Glomerular visceral epithelial cell (primary cell): ENCODE measurements at regions not wholly inside any gene's neighbourhood (a gene's known extent, or its start where the extent isn't known, plus 50 kb on each side); places are given as distances from the start of the nearest gene placed in this dataset.
A peak's percentile ranks its signal among the peaks of the same experiment; 100 is the strongest.
"Not testable (repeated sequence)": the region's sequence is repeated elsewhere in the genome, so short reads cannot be mapped to it uniquely, and the experiment has no call there.

Experiments used
- DNase-seq: peaks from one replicate; pipeline ENCODE4 v3.0.0-alpha.2; 2016; ENCODE audit errors: extremely low spot score

DNA sequence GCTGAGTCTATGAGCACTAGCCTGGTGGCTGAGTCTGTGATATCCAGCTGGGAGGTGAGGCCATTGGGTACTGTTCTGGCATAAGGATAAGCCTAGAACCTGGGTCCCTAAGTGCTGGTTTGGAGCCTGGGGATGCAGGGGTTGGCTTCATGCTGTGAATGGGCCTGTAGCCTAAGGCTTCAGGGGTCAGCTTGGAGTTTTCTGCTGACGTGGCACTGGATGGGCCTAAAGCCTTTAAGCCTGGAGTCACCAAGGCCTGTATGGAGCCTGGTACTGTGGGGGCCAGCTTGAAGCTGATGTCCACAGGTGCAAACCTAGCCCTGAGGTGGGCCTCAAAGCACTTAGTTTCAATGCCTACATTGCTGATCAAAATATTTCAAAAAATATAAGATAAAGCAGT, 979.6 kb upstream of the POU3F4 start:
- DNase-seq, result no peak

DNA sequence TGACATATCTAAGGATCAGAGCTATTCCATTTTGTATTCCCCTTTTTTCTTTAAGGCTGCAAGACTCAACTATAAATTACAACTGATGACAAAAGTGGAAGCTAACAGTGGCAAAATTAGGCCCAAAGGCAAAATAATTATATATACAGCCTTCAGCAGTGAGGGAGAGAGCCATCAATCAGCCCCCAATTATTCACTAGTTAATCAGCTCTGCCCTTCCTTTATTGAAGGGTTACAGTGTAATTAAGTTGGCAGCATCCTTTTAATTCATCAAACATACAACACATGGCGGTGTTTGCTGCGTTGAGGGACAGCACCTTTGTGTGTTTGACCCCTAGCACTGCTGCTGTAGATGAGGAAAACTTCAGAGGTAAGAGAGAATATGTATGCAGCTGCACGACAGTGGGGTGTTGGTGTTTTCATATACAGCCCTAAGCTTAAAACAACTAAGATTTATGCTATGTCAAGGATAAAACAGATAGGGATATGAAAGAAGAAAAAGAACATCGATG, 973.9 kb upstream of the POU3F4 start:
- no peak for DNase-seq

GRCh38 chrX:82537205-82537604, 970.9 kb upstream of the POU3F4 start:
- not testable (repeated sequence) for DNase-seq

DNA sequence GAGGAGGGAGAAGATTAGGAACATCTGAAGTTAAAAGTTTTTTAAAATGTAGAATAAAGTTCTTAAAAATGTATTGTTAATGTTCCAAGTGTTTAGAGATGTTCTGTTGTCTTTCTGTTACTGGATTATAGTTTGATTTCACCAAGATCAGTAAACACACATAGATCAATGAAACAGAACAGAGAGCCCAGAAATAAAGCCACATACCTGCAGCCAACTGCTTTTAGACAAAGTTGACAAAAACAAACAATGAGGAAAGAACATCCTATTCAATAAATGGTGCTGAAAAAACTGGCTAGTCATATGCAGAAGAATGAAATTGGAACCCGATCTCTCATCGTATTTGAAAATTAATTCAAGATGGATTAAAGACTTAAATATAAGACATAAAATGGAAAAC, 966.3 kb upstream of the POU3F4 start:
- no peak for DNase-seq

DNA sequence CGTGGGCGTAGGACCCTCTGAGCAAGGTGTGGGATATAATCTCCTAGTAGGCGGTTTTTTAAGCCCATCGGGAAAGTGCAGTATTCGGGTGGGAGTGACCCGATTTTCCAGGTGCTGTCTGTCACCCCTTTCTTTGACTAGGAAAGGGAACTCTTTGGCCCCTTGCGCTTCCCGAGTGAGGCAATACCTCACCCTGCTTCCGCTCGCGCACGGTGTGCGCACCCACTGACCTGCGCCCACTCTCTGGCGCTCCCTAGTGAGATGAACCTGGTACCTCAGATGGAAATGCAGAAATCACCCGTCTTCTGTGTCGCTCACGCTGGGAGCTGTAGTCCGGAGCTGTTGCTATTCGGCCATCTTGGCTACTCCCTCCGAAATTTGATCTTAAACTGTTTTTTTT, 955.9 kb upstream of the POU3F4 start:
- DNase-seq, result not testable (repeated sequence)

DNA sequence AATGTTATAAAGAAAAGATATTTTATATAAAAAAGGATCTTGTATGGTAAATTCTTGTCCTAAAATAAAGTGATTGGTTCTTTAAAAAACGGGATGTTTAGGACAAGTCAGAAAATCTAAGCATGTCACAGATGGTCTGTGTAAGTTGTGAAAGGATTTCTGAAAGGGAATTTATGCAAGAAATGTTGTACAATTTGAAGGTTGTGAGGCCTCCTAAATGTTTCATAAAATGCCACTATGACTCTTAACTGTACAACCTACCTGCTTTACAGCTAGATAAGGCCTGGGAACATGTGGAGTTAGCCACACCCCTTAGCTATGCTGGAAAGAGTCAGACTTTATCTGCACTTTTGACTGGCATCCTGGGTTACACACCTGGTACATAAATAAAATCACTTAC, 951.5 kb upstream of the POU3F4 start:
- no peak for DNase-seq

DNA sequence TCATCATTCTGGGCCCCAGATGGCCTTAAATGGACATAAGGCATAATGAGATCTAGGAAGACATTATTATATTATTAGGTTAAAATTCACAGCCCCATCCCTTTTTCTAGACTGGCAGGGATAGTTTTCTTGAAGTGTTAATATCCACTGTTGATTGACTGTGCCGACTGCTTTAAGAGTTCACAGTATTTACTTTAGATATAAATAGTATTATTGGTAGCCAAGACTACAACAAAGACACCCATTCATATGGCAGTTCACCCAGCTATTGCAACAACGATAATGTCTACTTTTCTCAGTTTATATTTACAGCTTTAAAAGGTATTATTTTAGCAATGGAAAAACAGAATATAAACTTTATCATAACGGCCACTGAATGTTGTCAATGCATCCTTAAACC, 922.2 kb upstream of the POU3F4 start:
- DNase-seq, result no peak

GRCh38 chrX:82589410-82589809, 918.7 kb upstream of the POU3F4 start:
- peak; percentile 2 for DNase-seq

GRCh38 chrX:82591421-82591820, 916.7 kb upstream of the POU3F4 start:
- no peak for DNase-seq

DNA sequence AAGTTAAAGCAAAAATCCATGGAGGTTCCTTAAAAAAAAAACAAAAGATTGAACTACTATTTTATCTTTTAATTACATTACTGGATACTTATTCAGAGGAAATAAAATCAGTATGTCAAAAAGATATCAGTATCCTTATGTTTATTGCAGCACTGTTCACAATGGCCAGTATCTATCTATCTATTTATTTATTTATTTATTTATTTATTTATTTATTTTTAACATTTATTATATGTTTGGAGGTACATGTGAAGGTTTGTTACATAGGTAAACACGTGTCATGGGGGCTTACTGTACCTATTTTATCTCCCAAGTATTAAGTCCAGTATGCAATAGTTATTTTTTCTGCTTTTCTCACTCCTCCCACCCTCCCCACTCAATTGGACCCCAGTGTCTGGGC, 881.1 kb upstream of the POU3F4 start:
- no peak for DNase-seq

DNA sequence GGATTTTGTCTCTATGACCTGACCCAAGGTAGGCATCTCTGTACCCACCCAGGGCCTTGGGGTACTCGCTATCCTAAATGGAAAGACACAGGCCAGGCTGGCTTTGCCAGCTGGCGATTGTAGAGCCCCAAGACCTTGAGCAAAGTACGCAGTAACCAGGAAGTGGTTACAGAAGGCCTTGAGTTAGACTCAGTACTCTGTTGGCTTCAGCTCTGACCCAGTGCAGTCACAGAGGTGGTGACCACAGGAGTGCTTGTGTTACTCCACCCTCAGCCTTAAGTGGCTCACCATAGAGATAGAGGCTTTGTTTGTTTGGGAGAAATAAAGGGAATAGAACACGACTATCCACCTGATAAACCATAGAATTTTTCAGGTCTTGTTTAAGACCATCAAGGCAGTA, 880.5 kb upstream of the POU3F4 start:
- no peak for DNase-seq

DNA sequence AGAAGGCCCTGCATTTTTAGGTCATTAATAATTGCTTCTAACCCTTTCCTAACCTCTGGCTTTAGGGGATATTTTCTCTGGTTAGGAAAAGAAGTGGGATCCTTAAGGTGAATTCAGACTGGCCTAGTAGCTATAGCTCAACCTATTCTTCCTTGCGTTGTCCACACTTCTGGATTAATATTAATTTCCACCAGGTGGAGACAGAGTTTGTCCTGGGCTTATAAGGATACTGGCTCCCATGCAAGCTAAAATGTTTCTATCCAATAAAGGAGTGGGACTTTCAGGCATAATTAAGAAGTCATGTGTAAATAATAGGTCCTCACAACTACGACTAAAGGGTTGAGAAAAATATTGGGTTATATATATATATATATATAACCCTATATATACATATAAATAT, 860.0 kb upstream of the POU3F4 start:
- DNase-seq, result peak; percentile 4

- DNase-seq, result no peak
These were observed 858.4 kb upstream of the POU3F4 start for GRCh38 chrX:82649645-82650044.

DNA sequence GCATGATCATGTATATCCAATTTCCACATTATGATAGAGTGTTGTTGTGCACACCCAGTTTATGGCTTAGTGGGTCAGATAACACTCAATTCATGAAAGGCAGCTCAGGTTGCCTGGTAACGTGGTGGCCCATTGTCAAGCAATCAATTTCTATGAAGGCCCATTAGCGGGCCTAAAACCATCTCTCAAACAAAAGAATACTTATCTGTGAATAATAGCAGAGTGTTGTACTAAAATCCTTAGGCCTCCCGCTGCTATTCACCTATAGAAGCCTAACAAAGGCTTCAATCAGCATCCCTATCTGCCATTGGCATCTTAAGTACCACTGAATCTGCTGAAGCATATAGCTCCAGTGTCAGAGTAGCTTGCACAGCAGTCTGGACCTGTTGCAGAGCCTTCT, 849.6 kb upstream of the POU3F4 start:
- no peak for DNase-seq

DNA sequence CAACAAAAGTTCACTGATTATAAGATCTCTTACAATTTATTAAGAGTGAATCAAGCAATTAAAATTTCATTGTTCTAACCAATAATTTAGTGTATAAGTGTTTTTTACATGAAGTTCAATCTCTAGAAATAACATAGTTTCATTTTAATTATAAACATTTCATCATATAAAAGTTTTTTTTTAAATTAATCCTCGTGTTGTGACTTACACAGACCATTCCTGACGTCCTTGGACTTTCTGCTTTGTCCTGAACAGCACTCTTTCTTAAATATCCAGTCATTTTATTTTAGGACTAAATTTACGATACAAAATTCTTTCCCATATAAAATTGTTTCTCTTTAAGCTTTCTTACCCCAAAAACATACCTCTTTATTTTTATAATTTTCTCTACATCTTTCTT, 841.7 kb upstream of the POU3F4 start:
- DNase-seq, result no peak

DNA sequence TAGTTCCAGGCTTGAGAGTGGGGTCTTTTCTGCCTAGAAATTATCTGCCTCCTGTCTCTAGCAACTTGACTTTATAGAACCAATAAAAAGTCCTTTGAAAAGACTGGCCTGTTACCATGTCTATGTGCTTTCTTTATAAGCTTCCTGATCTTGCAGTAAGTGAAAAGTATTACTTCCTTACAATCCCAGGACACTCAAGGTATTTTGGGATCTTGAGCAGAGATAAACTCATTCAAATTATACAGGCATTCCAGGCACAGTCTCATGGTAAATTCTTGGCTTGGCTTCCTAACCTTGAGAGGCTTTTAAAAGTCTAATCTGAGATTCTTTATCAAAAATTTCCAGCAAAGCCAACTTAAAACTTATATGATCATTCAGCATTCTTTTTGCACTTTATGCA, 833.0 kb upstream of the POU3F4 start:
- DNase-seq, result no peak

DNA sequence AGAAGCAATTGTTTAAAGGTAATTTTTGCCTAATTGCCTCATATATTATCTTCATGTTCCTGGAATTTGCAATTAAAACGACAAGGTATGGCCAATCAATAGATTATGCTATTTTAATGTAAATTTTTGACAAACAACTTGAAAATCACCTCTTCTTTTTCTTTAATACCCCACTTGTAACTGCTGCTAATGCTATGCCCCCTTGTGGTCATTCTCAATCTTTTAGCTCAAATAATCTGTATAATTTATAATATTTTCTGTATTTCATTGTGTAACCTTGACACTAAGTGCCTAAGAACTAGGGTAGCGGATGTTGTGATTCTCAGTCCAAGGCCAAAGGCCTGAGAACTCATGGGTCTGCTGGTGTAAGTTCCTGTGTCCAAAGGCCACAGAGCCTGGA, 831.7 kb upstream of the POU3F4 start:
- no peak for DNase-seq

- no peak for DNase-seq
These were observed 830.8 kb upstream of the POU3F4 start for GRCh38 chrX:82677286-82677685.

GRCh38 chrX:82692991-82693390, 815.1 kb upstream of the POU3F4 start:
- DNase-seq, result no peak

GRCh38 chrX:82695066-82695465, 813.0 kb upstream of the POU3F4 start:
- DNase-seq, result peak; percentile 6

- DNase-seq, result no peak
These were observed 804.5 kb upstream of the POU3F4 start for GRCh38 chrX:82703551-82703950.

- DNase-seq, result no peak
These were observed 796.6 kb upstream of the POU3F4 start for GRCh38 chrX:82711457-82711856.

GRCh38 chrX:82721891-82722290, 786.2 kb upstream of the POU3F4 start:
- no peak for DNase-seq

- no peak for DNase-seq
These were observed 784.3 kb upstream of the POU3F4 start for GRCh38 chrX:82723806-82724205.

DNA sequence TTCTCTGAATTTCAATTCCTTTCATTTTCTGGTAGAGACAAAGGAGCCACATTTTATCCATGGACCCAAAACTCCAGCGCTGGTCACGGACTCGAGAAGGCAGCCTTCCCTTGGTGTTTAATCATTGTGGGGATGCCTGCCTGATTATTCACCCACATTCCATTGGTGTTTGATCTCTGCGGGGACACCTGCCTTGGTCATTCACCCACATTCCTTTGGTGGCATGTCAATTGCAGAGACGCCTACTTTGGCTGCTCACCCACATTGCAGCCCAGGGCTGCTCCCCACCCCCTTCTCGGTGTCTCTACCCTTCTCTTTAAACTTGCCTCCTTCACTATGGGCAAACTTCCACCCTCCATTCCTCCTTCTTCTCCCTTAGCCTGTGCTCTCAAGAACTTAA, 780.7 kb upstream of the POU3F4 start:
- peak; percentile 83 for DNase-seq
